ENCODE measurements at regions not wholly inside any gene's neighbourhood (a gene's known extent, or its start where the extent isn't known, plus 50 kb on each side); places are given as distances from the start of the nearest gene placed in this dataset.
"Not testable (repeated sequence)": the region's sequence is repeated elsewhere in the genome, so short reads cannot be mapped to it uniquely, and the experiment has no call there.

- TF ChIP-seq EP300 (IDR thresholded peaks at IDR 0.05; ENCODE audit: borderline replicate concordance in 1 of 2, control insufficient read depth in 1 of 2, low read depth in 2 of 2, low read length in 2 of 2); BACH1 (IDR thresholded peaks at IDR 0.05; ENCODE audit: borderline replicate concordance); ATF7 (IDR thresholded peaks at IDR 0.05; ENCODE audit: low read depth); ZNF622 (IDR thresholded peaks at IDR 0.05); POLR2A (IDR thresholded peaks at IDR 0.05; ENCODE audit: low read depth, low read length); IRF3 (IDR thresholded peaks at IDR 0.05): not testable (repeated sequence)
These were observed 781.8 kb downstream of the SPATA31A7 start for GRCh38 chr9:61971635-61972034.

Measured in GM12878 (cell line).